NCI-H1105 (cell line): ENCODE measurements at regions not wholly inside any gene's neighbourhood (a gene's known extent, or its start where the extent isn't known, plus 50 kb on each side); places are given as distances from the start of the nearest gene placed in this dataset.
A peak's percentile ranks its signal among the peaks of the same experiment; 100 is the strongest.

Experiments used
- DNase-seq: peaks from one replicate; lab custom pipeline; 2025; lab: John Stamatoyannopoulos, UW

GRCh38 chr2:129748653-129749052, 230.8 kb upstream of the RAB6C start:
- no peak for DNase-seq

- DNase-seq: no peak
These were observed 228.1 kb upstream of the RAB6C start for GRCh38 chr2:129751409-129751808.

- no peak for DNase-seq
These were observed 227.3 kb upstream of the RAB6C start for GRCh38 chr2:129752176-129752575.

GRCh38 chr2:129752686-129753085, 226.8 kb upstream of the RAB6C start:
- no peak for DNase-seq

GRCh38 chr2:129753261-129753660, 226.2 kb upstream of the RAB6C start:
- no peak for DNase-seq

GRCh38 chr2:129754421-129754820, 225.0 kb upstream of the RAB6C start:
- DNase-seq: peak; percentile 66

GRCh38 chr2:129754831-129755230, 224.6 kb upstream of the RAB6C start:
- DNase-seq: no peak

- no peak for DNase-seq
These were observed 223.7 kb upstream of the RAB6C start for GRCh38 chr2:129755786-129756185.

- no peak for DNase-seq
These were observed 223.2 kb upstream of the RAB6C start for GRCh38 chr2:129756276-129756675.

- DNase-seq: no peak
These were observed 222.0 kb upstream of the RAB6C start for GRCh38 chr2:129757366-129757914.

GRCh38 chr2:129757915-129758783, 221.3 kb upstream of the RAB6C start:
- DNase-seq: no peak

GRCh38 chr2:129758784-129759471, 220.5 kb upstream of the RAB6C start:
- no peak for DNase-seq

GRCh38 chr2:129759472-129760010, 219.9 kb upstream of the RAB6C start:
- DNase-seq: no peak

- DNase-seq: no peak
These were observed 218.8 kb upstream of the RAB6C start for GRCh38 chr2:129760669-129761068.

- no peak for DNase-seq
These were observed 217.9 kb upstream of the RAB6C start for GRCh38 chr2:129761569-129762021.

- DNase-seq: no peak
These were observed 216.9 kb upstream of the RAB6C start for GRCh38 chr2:129762386-129763189.

- no peak for DNase-seq
These were observed 216.1 kb upstream of the RAB6C start for GRCh38 chr2:129763190-129763846.

- no peak for DNase-seq
These were observed 215.5 kb upstream of the RAB6C start for GRCh38 chr2:129763966-129764365.

- no peak for DNase-seq
These were observed 214.8 kb upstream of the RAB6C start for GRCh38 chr2:129764376-129765325.

GRCh38 chr2:129765326-129765677, 214.2 kb upstream of the RAB6C start:
- DNase-seq: no peak
